Activated CD8-positive, alpha-beta memory T cell treated with anti-CD3 and anti-CD28 coated beads, Interleukin-2, amount 50 U/mL, for 48 hours (primary cell): ENCODE measurements at regions not wholly inside any gene's neighbourhood (a gene's known extent, or its start where the extent isn't known, plus 50 kb on each side); places are given as distances from the start of the nearest gene placed in this dataset.

ENCODE experiments used
- DNase-seq: peaks from one replicate; pipeline ENCODE4 v3.0.0-alpha.2; 2020

- DNase-seq = no peak
Observed at GRCh38 chr9:107756091-107756490, 266.5 kb upstream of the KLF4 start.

GRCh38 chr9:107755246-107755645 is 265.7 kb upstream of the KLF4 start:
- no peak for DNase-seq

GRCh38 chr9:107751567-107752210 is 262.1 kb upstream of the KLF4 start:
- DNase-seq = no peak

DNA sequence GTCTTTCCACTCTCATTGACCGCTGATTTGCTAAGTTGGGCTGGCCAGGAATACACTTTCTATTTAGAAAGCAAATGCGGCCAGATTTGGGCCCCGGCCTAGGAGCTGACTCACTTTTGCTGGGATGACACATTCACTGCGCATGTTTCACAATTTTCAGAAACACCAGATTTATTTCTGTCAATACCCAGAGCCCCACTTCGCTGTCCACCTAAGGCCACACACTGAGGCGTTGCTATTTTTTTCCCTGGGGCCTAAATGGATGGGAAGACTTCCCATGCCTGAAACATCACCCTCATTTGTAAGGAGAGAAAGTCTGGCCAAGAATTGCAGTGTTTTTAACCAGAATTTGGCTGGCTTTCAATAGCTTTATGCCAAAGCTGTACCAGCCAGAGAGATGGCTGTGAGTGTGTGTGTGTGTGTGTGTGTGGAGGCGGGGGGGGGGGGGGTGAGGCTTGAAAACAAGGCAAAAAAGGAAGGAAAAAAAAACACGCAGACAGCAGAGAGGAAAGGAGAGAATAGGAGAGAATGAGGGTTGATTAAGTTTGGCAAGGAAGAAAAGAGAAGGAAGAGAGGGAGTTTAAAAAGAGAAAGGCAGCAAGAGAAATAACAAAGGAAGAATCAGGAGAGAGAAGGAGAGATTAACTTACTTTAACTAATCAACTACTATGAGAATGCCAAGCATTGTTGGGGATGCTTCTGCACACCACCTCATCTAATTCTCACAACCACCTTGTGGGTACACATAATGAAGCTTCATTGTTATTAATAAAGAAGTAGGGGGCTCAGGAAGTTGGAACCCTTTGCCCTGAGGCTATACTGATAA is 261.4 kb upstream of the KLF4 start:
- DNase-seq = no peak

GRCh38 chr9:107749787-107750444 is 260.3 kb upstream of the KLF4 start:
- no peak for DNase-seq

- no peak for DNase-seq
Observed at GRCh38 chr9:107744873-107745272, 255.3 kb upstream of the KLF4 start.

- DNase-seq = no peak
Observed at GRCh38 chr9:107742531-107743309, 253.2 kb upstream of the KLF4 start.

GRCh38 chr9:107740088-107740980 is 250.8 kb upstream of the KLF4 start:
- DNase-seq = no peak

DNA sequence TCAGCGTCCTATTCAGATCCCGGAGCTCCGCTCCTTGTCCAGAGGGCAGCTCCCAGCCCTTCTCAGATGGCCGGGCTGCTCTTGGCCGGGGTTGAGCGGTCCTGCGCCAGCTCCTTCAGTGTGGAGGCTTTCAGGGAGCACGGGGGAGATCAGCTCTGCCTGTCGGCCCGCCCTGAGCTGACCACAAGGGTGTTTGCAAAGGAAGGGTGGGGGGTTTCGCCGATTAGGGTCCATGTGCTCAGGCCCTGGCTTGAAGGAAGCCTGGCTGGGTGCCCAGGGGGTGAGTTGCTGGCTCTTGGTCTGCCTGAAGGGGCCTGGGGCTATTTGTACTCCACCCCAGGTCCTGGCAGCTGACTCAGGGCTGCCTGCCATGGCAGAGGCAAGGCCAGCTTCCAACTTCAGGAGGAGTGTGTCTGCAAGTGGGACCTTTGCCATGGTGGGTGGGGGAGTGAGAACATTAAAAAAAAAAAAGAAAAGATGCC is 250.1 kb upstream of the KLF4 start:
- no peak for DNase-seq

GRCh38 chr9:107738789-107739188 is 249.2 kb upstream of the KLF4 start:
- no peak for DNase-seq

GRCh38 chr9:107737987-107738743 is 248.6 kb upstream of the KLF4 start:
- DNase-seq = no peak

DNA sequence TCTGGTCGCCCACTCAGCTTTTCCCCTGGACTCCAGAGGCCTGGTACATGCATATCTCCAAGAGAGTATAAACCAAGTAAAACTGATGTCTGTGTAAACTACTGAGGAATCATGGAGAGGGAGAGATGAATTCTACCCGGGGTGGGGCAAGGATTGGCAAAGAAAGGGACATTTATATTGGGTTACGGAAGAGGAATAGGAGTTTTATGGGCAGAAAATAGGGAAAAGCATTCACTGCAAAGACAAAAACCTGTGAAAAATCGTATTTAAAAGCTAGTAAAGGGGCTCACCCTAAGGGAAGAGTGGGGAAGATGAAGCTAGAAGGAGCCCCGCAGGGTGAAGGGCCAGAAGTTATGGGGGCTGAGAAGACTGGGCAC is 248.0 kb upstream of the KLF4 start:
- no peak for DNase-seq

GRCh38 chr9:107735821-107736220 is 246.3 kb upstream of the KLF4 start:
- DNase-seq = no peak

DNA sequence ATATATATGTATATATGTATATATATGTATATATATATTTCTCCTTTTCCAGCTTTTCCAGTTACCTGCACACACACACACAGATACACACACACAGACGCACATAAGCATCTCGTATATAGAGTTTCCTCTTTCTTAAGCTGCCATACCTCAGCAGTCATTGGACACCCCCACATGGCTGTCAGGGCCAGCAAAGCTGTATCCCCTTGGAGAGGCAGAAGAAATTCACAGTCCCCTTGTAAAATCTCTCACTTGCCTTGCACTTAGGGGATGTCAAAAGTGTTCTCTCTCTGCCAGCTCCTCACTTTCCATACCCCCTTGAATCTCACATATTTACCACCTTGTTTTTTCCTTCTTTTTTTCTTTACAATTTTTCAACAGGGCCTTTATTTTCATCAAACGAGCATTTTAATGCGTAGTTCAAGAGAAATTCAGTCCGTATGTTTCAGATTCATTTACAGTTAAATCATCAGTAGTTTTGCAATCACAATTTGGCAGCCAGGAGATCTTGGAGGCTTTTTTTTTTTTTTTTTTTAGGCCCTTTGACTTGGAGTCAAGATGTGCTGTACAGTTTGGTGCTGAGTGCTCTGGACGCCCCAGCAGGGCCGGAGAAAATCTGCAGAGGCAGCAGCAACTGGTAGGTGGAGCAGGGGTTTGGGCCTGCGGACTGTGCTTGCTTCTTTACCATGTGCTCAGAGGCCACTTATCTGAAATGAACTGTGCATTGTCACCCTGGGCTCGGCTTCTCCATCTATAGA is 244.9 kb upstream of the KLF4 start:
- no peak for DNase-seq

DNA sequence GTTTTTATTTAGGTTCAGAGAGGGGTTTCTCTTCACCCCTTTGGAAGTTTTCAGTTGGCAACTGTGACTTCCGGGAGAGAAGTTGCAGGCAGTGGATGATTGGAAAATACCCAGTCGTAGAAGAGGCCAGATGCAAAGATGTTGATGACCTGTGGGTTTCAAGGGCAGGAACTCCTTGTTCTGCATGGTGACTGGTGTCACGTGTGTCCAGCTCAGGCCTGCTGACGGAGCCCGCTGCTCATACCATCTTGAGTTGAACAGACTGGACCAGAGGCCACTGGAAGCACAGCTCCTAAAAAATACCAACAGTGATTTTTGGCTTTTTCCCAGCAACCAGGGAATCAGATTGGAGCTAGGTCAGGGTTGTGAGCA is 243.9 kb upstream of the KLF4 start:
- DNase-seq = no peak

DNA sequence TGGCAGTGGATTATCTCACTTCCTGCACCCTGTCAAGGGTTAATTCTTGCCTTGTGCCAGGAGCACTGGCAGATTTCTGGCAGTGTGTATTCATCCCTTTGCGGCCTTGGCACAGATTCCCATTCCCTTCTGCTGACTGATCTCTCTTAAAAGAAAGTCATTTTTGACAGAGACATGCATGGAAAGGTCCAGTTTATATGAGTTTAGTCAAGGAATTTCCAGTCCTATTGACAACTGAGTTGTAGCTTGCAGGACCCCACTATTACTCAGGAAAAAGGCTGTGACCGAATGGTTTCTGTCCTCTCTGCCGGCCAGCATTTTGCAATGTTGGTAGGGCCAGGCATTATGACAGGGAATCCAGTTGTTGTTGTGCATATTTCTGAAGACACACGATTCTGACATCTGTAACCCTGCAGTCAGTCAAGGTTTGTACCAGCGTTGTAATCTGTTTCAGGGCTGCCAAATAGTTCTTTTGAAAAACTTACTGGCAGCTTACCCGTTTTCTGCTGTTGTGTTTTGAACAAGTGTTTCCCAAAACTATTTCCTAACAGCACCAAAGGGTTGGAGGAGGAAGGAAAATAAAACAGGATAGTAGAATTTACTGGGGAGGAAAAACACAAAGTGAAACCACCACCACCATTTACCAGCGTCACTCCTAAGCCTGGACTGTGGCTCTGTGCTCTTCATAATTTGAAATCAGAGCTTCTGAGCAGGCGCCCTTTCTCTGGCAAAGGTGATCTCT is 243.4 kb upstream of the KLF4 start:
- DNase-seq = no peak

DNA sequence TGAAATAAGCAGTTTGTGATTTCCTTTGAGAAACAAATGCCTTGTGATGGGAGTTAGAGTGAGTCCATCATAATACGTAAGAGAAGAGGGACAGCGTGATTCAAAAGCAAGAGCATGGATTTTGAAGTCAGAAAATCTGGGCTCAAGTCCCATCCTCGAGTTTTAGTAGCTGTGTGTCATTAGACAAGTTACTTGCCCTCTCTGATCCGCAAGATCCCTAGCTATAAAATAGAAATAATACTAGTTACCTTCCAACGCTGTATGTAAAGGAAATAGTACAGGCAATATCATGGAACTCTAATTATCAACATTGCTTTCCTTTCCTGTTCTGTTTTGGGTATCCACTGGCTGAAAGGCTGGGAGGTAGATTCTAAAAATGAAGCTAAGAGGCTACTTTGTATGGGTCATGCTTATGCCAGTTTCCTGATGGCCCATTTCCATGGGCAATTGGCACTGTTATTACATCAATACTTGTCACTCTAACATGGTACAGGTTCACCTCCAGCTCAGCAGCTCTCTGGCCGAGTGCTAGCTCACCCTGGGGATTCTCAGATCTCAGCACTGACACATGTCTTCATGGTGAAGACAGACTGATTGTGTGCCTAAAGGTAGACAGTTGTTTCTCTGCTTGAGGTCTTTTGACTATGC is 241.7 kb upstream of the KLF4 start:
- DNase-seq = no peak

- DNase-seq = no peak
Observed at GRCh38 chr9:107730666-107731065, 241.1 kb upstream of the KLF4 start.

GRCh38 chr9:107727086-107727780 is 237.7 kb upstream of the KLF4 start:
- DNase-seq = no peak
